NCI-H2196 (cell line): ENCODE measurements at regions not wholly inside any gene's neighbourhood (a gene's known extent, or its start where the extent isn't known, plus 50 kb on each side); places are given as distances from the start of the nearest gene placed in this dataset.

Experiments used
- DNase-seq: peaks from one replicate; lab custom pipeline; 2025; ENCODE audit not compliant: unreplicated experiment; lab: John Stamatoyannopoulos, UW

GRCh38 chr15:31241888-31242522 is 84.6 kb upstream of the KLF13 start:
- no peak for DNase-seq

- no peak for DNase-seq
Observed at GRCh38 chr15:31243895-31244294, 82.7 kb upstream of the KLF13 start.

GRCh38 chr15:31245135-31245689 is 81.4 kb upstream of the KLF13 start:
- DNase-seq: no peak

GRCh38 chr15:31245756-31246155 is 80.9 kb upstream of the KLF13 start:
- no peak for DNase-seq

- no peak for DNase-seq
Observed at GRCh38 chr15:31247404-31247803, 79.2 kb upstream of the KLF13 start.

GRCh38 chr15:31248263-31248662 is 78.4 kb upstream of the KLF13 start:
- no peak for DNase-seq

- DNase-seq: no peak
Observed at GRCh38 chr15:31248951-31249350, 77.7 kb upstream of the KLF13 start.

GRCh38 chr15:31250033-31250432 is 76.6 kb upstream of the KLF13 start:
- no peak for DNase-seq

GRCh38 chr15:31251165-31251564 is 75.5 kb upstream of the KLF13 start:
- DNase-seq: no peak

- DNase-seq: no peak
Observed at GRCh38 chr15:31252171-31252785, 74.4 kb upstream of the KLF13 start.

GRCh38 chr15:31254431-31255175 is 72.0 kb upstream of the KLF13 start:
- DNase-seq: no peak

- DNase-seq: no peak
Observed at GRCh38 chr15:31255176-31255510, 71.5 kb upstream of the KLF13 start.

- DNase-seq: no peak
Observed at GRCh38 chr15:31255732-31256377, 70.8 kb upstream of the KLF13 start.

- DNase-seq: no peak
Observed at GRCh38 chr15:31256378-31257265, 70.0 kb upstream of the KLF13 start.

- DNase-seq: no peak
Observed at GRCh38 chr15:31257286-31257685, 69.3 kb upstream of the KLF13 start.

- DNase-seq: no peak
Observed at GRCh38 chr15:31258260-31258659, 68.4 kb upstream of the KLF13 start.

GRCh38 chr15:31259562-31260252 is 66.9 kb upstream of the KLF13 start:
- no peak for DNase-seq

- DNase-seq: no peak
Observed at GRCh38 chr15:31260646-31261265, 65.9 kb upstream of the KLF13 start.

GRCh38 chr15:31261266-31262142 is 65.1 kb upstream of the KLF13 start:
- no peak for DNase-seq
